MM.1S (cell line): ENCODE measurements at regions not wholly inside any gene's neighbourhood (a gene's known extent, or its start where the extent isn't known, plus 50 kb on each side); places are given as distances from the start of the nearest gene placed in this dataset.

ENCODE experiments used
- DNase-seq: peaks from one replicate; pipeline ENCODE4 v3.0.0-alpha.2; 2015
- H2AFZ ChIP-seq: fragments of 300-600 bp; sonication (generic); 2 replicates; pipeline ENCODE4 v1.6.0; 2016; ENCODE audit warnings: antibody characterized with exemption, low read length
- H3F3A ChIP-seq: fragments of 300-600 bp; sonication (generic); 2 replicates; pipeline ENCODE4 v1.6.1; 2016; ENCODE audit warnings: mild to moderate bottlenecking, antibody characterized with exemption, low read length, moderate library complexity, mixed read lengths; ENCODE audit not compliant: insufficient read depth
- H3K27ac ChIP-seq: fragments of 300-600 bp; sonication (generic); 2 replicates; pipeline ENCODE4 v1.5.1; 2016; ENCODE audit warnings: mild to moderate bottlenecking, low read length
- H3K27me3 ChIP-seq: fragments of 300-600 bp; sonication (generic); replicated peaks from 2 replicates; pipeline ENCODE4 v1.6.0; 2016; ENCODE audit warnings: low read length; ENCODE audit not compliant: insufficient read depth
- H3K36me3 ChIP-seq: fragments of 300-600 bp; sonication (generic); replicated peaks from 2 replicates; pipeline ENCODE4 v1.6.1; 2016; ENCODE audit warnings: mild to moderate bottlenecking, low read length, mixed read lengths; ENCODE audit not compliant: insufficient read depth
- H3K4me1 ChIP-seq: fragments of 300-600 bp; sonication (generic); 2 replicates; pipeline ENCODE4 v1.6.1; 2016; ENCODE audit warnings: low read length, mixed read lengths
- H3K4me2 ChIP-seq: fragments of 300-600 bp; sonication (generic); 2 replicates; pipeline ENCODE4 v1.6.0; 2016; ENCODE audit warnings: low read depth, low read length
- H3K4me3 ChIP-seq: fragments of 300-600 bp; sonication (generic); 2 replicates; pipeline ENCODE4 v1.5.1; 2016; ENCODE audit warnings: low read length, mixed read lengths
- H3K79me2 ChIP-seq: fragments of 300-600 bp; sonication (generic); 2 replicates; pipeline ENCODE4 v1.6.1; 2016; ENCODE audit warnings: mixed run types, low read length, mixed read lengths
- H3K9ac ChIP-seq: fragments of 300-600 bp; sonication (generic); 2 replicates; pipeline ENCODE4 v1.6.1; 2016; ENCODE audit warnings: low read length, mixed read lengths
- H3K9me2 ChIP-seq: fragments of 300-600 bp; sonication (generic); replicated peaks from 2 replicates; pipeline ENCODE4 v1.6.1; 2016; ENCODE audit warnings: mild to moderate bottlenecking, low read length, mixed read lengths; ENCODE audit not compliant: insufficient read depth
- H3K9me3 ChIP-seq: fragments of 300-600 bp; sonication (generic); replicated peaks from 2 replicates; pipeline ENCODE4 v1.6.1; 2016; ENCODE audit warnings: mild to moderate bottlenecking, low read length, mixed read lengths; ENCODE audit not compliant: insufficient read depth
- H4K20me1 ChIP-seq: fragments of 300-600 bp; sonication (generic); 2 replicates; pipeline ENCODE4 v1.6.1; 2016; ENCODE audit warnings: mild to moderate bottlenecking, low read length, moderate library complexity, mixed read lengths; ENCODE audit not compliant: insufficient read depth
- CTCF ChIP-seq: fragments of 300-600 bp; sonication (generic); IDR thresholded peaks from 2 replicates; pipeline ENCODE4 v1.5.1; 2016; ENCODE audit warnings: antibody characterized with exemption, low read length, mixed read lengths
- EZH2 ChIP-seq: fragments of 300-600 bp; sonication (generic); optimal IDR thresholded peaks from 2 replicates; pipeline ENCODE3; 2017; ENCODE audit warnings: low read depth, mild to moderate bottlenecking, antibody characterized with exemption, low read length, mixed read lengths
- EZH2phosphoT487 ChIP-seq: fragments of 300-600 bp; sonication (generic); IDR thresholded peaks from 2 replicates; pipeline ENCODE4 v1.6.1; 2018; ENCODE audit warnings: antibody characterized with exemption, low read length

GRCh38 chr21:31394309-31394708, 50.2 kb upstream of the TIAM1 start:
- Histone ChIP-seq H2AFZ (no peak overlapping the region), H3K4me2 (no peak overlapping the region), H3K9me2 (no peaks in the 10 kb centered on the region), H3K36me3 (no peaks in the 10 kb centered on the region), H3K4me3 (no peak overlapping the region), H3K27me3 (no peaks in the 10 kb centered on the region), H3K4me1 (peaks cover 19% of the 10 kb centered on the region), H4K20me1 (no peaks in the 10 kb centered on the region), H3F3A (peaks cover 19% of the 10 kb centered on the region), H3K27ac (no peak overlapping the region), H3K9ac (no peak overlapping the region), H3K79me2 (peaks cover 38% of the 10 kb centered on the region), H3K9me3 (no peaks in the 10 kb centered on the region)
- TF ChIP-seq EZH2phosphoT487 = no peak
- no peak for TF ChIP-seq EZH2
- TF ChIP-seq CTCF = no peak
- no peak for DNase-seq
